ENCODE measurements at regions not wholly inside any gene's neighbourhood (a gene's known extent, or its start where the extent isn't known, plus 50 kb on each side); places are given as distances from the start of the nearest gene placed in this dataset.

DNA sequence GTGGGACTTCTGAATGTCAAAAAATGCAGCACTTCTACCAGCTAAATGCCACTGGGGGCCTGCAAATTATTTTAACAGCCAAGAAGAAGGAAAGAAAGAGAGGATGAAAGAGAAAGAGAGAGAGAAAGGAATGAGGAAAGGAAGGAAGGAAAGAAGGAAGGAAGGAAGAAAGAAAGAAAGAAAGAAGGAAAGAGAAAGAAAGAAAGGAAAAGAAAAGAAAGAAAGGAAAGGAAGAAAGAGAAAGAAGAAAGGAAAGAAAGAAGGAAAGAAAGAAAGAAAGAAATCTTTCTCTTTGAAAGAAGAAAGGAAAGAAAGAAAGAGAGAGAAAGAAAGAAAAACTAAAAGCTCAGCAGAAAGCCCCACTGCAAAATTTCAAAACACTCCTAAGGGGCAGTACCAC lies 69.2 kb upstream of the SV2C start (continued):
- no peak for TF ChIP-seq NANOG (IDR thresholded peaks at IDR 0.05; ENCODE audit: insufficient read depth, low read depth, low read length, poor library complexity, severe bottlenecking)
- TF ChIP-seq, protein P1, sequence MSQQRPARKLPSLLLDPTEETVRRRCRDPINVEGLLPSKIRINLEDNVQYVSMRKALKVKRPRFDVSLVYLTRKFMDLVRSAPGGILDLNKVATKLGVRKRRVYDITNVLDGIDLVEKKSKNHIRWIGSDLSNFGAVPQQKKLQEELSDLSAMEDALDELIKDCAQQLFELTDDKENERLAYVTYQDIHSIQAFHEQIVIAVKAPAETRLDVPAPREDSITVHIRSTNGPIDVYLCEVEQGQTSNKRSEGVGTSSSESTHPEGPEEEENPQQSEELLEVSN (IDR thresholded peaks at IDR 0.05) = no peak
- TF ChIP-seq RFX5 (IDR thresholded peaks at IDR 0.05; ENCODE audit: borderline replicate concordance, low read depth, low read length) = no peak
- no peak for TF ChIP-seq YY1 (IDR thresholded peaks at IDR 0.05; ENCODE audit: low read depth, low read length)
- TF ChIP-seq, protein P2, sequence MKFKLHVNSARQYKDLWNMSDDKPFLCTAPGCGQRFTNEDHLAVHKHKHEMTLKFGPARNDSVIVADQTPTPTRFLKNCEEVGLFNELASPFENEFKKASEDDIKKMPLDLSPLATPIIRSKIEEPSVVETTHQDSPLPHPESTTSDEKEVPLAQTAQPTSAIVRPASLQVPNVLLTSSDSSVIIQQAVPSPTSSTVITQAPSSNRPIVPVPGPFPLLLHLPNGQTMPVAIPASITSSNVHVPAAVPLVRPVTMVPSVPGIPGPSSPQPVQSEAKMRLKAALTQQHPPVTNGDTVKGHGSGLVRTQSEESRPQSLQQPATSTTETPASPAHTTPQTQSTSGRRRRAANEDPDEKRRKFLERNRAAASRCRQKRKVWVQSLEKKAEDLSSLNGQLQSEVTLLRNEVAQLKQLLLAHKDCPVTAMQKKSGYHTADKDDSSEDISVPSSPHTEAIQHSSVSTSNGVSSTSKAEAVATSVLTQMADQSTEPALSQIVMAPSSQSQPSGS (IDR thresholded peaks at IDR 0.05; ENCODE audit: low read length) = no peak
- TF ChIP-seq BRCA1 (IDR thresholded peaks at IDR 0.05; ENCODE audit: low read depth, low read length) = no peak
- no peak for TF ChIP-seq NRF1 (IDR thresholded peaks at IDR 0.05; ENCODE audit: low read depth, low read length)
- TF ChIP-seq POLR2AphosphoS5 (IDR thresholded peaks at IDR 0.05; ENCODE audit: low read depth, low read length) = no peak
- no peak for TF ChIP-seq TCF12 (IDR thresholded peaks at IDR 0.05; ENCODE audit: low read depth, low read length)
- TF ChIP-seq SP2 (IDR thresholded peaks at IDR 0.05; ENCODE audit: low read length) = no peak
- no peak for TF ChIP-seq SUZ12 (IDR thresholded peaks at IDR 0.05; ENCODE audit: low read length)
- no peak for TF ChIP-seq RAD21 (IDR thresholded peaks at IDR 0.05 in 1 of 2, conservative IDR thresholded peaks at IDR 0.05 in 1 of 2; ENCODE audit: low read depth in 2 of 2, low read length in 2 of 2)
- TF ChIP-seq SIN3A (conservative IDR thresholded peaks at IDR 0.05 in 1 of 2, IDR thresholded peaks at IDR 0.05 in 1 of 2; ENCODE audit: low read depth in 1 of 2, low read length in 2 of 2) = no peak

All from H1 (cell line).